ENCODE measurements at regions not wholly inside any gene's neighbourhood (a gene's known extent, or its start where the extent isn't known, plus 50 kb on each side); places are given as distances from the start of the nearest gene placed in this dataset.

DNA sequence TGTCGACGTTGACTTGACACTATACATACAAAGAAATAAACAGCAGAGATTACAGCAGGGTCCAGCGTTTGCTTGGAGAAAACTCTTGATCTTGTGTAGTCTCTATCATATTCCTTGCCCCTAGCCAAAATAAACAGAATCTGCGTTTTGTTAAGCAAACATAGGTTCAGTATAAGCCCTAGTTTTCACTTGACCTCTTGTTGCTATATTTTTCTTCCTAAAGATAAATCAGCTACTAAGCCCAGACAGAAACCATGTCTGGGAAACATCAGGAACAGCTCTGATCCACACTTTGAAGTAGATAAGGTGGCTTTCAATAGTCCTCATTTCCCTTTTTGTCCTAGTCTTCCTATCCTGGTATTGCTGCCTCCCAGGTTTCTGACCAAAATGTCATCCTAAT, 328.2 kb upstream of the MAGI2 start:
- TF ChIP-seq, protein P1, sequence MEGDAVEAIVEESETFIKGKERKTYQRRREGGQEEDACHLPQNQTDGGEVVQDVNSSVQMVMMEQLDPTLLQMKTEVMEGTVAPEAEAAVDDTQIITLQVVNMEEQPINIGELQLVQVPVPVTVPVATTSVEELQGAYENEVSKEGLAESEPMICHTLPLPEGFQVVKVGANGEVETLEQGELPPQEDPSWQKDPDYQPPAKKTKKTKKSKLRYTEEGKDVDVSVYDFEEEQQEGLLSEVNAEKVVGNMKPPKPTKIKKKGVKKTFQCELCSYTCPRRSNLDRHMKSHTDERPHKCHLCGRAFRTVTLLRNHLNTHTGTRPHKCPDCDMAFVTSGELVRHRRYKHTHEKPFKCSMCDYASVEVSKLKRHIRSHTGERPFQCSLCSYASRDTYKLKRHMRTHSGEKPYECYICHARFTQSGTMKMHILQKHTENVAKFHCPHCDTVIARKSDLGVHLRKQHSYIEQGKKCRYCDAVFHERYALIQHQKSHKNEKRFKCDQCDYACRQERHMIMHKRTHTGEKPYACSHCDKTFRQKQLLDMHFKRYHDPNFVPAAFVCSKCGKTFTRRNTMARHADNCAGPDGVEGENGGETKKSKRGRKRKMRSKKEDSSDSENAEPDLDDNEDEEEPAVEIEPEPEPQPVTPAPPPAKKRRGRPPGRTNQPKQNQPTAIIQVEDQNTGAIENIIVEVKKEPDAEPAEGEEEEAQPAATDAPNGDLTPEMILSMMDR (IDR thresholded peaks at IDR 0.05) = no peak
- no peak for TF ChIP-seq POLR2AphosphoS5 (IDR thresholded peaks at IDR 0.05)
- TF ChIP-seq POLR2A (IDR thresholded peaks at IDR 0.05) = no peak

Data from prostate gland (tissue), 2 donors.